ENCODE measurements at regions not wholly inside any gene's neighbourhood (a gene's known extent, or its start where the extent isn't known, plus 50 kb on each side); places are given as distances from the start of the nearest gene placed in this dataset.
A peak's percentile ranks its signal among the peaks of the same experiment; 100 is the strongest.

GRCh38 chr2:59936048-59936447 is 617.4 kb downstream of the BCL11A start:
- no peak overlapping the region for H3K4me3 Mint-ChIP-seq
- no peak overlapping the region for H3K27ac Mint-ChIP-seq
- peaks cover 9% of the 10 kb centered on the region for H3K4me1 Mint-ChIP-seq
- H3K36me3 Mint-ChIP-seq = peaks cover 2% of the 10 kb centered on the region
- no peaks in the 10 kb centered on the region for H3K9me3 Mint-ChIP-seq
- H3K27me3 Mint-ChIP-seq = no peaks in the 10 kb centered on the region

DNA sequence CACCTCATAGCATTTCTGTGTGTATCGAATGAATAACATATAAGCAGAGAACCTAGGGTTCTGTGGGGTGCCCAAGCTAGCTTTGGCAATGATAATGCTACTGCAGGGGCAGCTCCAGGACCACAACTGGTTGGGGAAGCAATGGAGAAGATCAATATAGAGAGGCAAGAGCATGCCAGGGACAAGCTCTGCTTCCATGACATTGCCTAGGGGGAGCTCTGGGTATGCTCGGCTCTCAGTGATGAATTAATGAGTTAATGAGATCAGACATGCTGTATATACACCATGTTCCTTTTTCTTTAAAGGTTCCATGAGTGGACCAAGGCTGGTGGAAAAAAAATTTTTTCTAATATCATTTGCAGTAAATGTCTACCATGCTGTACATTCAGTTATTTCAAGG is 618.4 kb downstream of the BCL11A start:
- Mint-ChIP-seq H3K36me3 (peaks cover 2% of the 10 kb centered on the region), H3K27ac (no peak overlapping the region), H3K4me3 (no peak overlapping the region), H3K27me3 (no peaks in the 10 kb centered on the region), H3K4me1 (peaks cover 9% of the 10 kb centered on the region), H3K9me3 (no peaks in the 10 kb centered on the region)

DNA sequence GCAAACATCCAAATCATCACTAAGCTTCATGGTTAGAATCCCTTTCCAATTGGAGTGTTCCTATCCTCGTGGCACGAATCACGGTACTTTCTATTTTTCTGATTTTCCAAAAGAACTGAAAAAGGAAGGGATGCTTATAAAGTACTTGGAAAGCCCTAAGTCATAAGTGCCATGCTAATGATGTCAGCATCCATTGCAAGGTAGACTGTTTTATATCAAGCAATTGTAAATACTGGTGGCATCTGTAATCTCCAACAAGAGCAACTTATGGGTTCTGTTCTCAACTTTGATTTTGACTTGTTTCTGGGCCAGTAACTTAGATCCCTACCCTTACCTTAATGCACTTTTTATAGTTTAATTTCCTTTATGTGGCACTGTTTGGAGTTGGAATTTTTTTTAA is 619.5 kb downstream of the BCL11A start:
- H3K9me3 Mint-ChIP-seq = no peaks in the 10 kb centered on the region
- peaks cover 9% of the 10 kb centered on the region for H3K4me1 Mint-ChIP-seq
- H3K27me3 Mint-ChIP-seq = no peaks in the 10 kb centered on the region
- H3K4me3 Mint-ChIP-seq = no peak overlapping the region
- peaks cover 2% of the 10 kb centered on the region for H3K36me3 Mint-ChIP-seq
- no peak overlapping the region for H3K27ac Mint-ChIP-seq

GRCh38 chr2:59932341-59932740 is 621.1 kb downstream of the BCL11A start:
- no peaks in the 10 kb centered on the region for H3K9me3 Mint-ChIP-seq
- H3K4me3 Mint-ChIP-seq = no peak overlapping the region
- H3K4me1 Mint-ChIP-seq = peaks cover 9% of the 10 kb centered on the region
- H3K27ac Mint-ChIP-seq = no peak overlapping the region
- no peaks in the 10 kb centered on the region for H3K27me3 Mint-ChIP-seq
- H3K36me3 Mint-ChIP-seq = peaks cover 2% of the 10 kb centered on the region

GRCh38 chr2:59930430-59930829 is 623.0 kb downstream of the BCL11A start:
- peaks cover 2% of the 10 kb centered on the region for H3K36me3 Mint-ChIP-seq
- no peak overlapping the region for H3K4me3 Mint-ChIP-seq
- H3K27me3 Mint-ChIP-seq = no peaks in the 10 kb centered on the region
- H3K4me1 Mint-ChIP-seq = no peaks in the 10 kb centered on the region
- H3K27ac Mint-ChIP-seq = no peak overlapping the region
- H3K9me3 Mint-ChIP-seq = no peaks in the 10 kb centered on the region

DNA sequence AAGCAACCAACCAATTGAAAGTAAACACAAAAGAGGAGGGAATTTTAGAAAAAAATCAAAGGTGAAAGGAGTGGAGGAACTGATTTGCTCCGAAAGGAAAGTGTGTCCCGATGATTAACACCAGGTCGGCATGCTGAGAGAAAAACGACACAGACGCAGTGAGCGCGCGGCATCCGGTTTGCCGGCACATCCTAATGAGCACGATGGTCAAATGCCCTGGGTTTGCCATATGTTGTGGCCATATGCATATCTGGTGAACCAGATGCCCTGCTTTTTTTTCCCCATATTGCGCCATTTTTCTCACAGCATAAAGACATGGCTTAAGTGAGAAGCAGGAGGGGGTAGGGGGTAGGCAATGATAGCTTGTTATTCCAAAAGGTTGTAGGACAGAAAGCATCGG is 626.7 kb downstream of the BCL11A start:
- H3K36me3 Mint-ChIP-seq = peaks cover 2% of the 10 kb centered on the region
- H3K9me3 Mint-ChIP-seq = no peaks in the 10 kb centered on the region
- no peak overlapping the region for H3K4me3 Mint-ChIP-seq
- H3K4me1 Mint-ChIP-seq = no peaks in the 10 kb centered on the region
- no peaks in the 10 kb centered on the region for H3K27me3 Mint-ChIP-seq
- H3K27ac Mint-ChIP-seq = no peak overlapping the region

DNA sequence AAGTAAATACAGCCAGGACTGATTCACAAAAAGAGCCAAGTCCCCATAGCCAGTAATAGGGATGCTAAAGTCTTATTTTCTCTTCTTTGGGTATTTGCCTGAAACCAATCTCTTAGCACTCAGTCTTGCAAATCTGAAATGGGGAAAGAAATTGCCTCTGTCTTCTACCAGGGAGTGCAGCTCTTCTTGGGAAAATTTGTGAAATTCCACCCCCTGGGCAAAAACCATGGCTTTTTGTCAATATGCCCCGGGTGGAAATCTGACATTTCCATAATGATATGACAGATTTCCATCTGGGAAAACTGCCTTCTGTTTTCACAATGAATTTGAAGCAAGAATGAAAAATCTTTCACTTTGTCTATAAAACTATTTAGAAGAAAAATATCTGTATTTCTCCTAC is 628.1 kb downstream of the BCL11A start:
- no peak overlapping the region for H3K4me3 Mint-ChIP-seq
- H3K4me1 Mint-ChIP-seq = peaks cover 8% of the 10 kb centered on the region
- no peaks in the 10 kb centered on the region for H3K36me3 Mint-ChIP-seq
- no peaks in the 10 kb centered on the region for H3K9me3 Mint-ChIP-seq
- H3K27ac Mint-ChIP-seq = no peak overlapping the region
- no peaks in the 10 kb centered on the region for H3K27me3 Mint-ChIP-seq

DNA sequence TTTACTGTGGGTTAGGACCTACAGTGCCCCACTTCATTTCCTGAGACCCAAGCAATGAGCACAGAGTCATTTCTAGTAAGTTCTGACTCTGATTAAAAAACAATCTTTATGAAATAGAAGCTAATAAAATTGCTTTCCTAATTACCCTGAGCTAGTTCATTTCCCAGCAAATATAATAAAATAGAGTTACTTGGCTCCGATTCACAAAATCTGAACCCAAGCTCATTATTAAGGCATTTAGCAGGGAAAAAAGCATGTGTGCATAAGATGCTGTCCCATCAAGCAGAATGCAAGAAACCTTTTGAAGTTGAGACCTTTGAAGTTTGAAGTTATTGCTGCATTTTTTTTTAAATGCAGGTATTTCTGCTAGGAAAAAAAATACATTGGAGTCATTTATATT is 629.1 kb downstream of the BCL11A start:
- Mint-ChIP-seq H3K4me1 (peaks cover 15% of the 10 kb centered on the region), H3K36me3 (no peaks in the 10 kb centered on the region)

DNA sequence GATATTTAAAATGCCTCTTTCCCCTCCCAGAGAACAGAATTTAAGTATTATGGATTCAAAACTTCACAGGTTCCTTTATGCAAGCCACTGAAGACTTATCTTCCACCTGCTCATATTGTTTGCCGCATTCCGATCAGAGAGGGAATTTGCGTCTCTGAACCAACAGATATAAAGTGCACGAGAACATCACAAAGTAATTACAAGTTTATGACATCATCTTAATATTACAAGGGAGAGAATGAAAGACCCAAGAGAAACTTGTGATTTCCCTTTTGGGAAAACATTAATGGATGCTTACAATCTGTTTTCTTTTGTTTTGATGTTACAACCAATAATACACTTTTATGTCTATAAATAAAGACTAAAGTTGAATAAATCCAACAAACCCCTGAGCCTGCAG is 631.0 kb downstream of the BCL11A start:
- Mint-ChIP-seq H3K36me3 (no peaks in the 10 kb centered on the region), H3K27ac (no peak overlapping the region), H3K4me1 (peaks cover 15% of the 10 kb centered on the region), H3K9me3 (no peaks in the 10 kb centered on the region), H3K4me3 (no peak overlapping the region), H3K27me3 (no peaks in the 10 kb centered on the region)

More for the DNA sequence above, 629.1 kb downstream of the BCL11A start:
- H3K4me3 Mint-ChIP-seq = no peak overlapping the region
- no peak overlapping the region for H3K27ac Mint-ChIP-seq
- H3K27me3 Mint-ChIP-seq = no peaks in the 10 kb centered on the region
- H3K9me3 Mint-ChIP-seq = no peaks in the 10 kb centered on the region

DNA sequence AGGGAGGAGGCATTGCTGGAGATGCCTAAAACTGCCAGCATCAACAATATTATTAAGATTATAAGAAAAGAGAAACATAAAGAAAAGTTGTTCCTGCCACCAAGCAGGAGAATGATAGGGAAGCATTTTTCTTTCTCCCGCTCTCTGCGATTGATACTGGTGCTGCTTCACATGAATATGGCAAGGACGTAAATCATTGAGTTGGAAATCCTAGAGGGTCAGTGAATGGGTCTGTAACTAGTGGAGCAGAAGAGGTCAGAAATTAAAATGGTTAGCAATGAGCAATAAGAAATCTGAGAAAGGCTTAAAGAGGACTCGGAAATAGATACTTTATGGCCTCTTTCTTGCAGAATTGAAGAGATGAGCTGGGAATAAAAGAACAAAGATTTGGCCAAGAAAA is 631.7 kb downstream of the BCL11A start:
- H3K27me3 Mint-ChIP-seq = no peaks in the 10 kb centered on the region
- H3K4me1 Mint-ChIP-seq = peaks cover 15% of the 10 kb centered on the region
- H3K4me3 Mint-ChIP-seq = no peak overlapping the region
- no peak overlapping the region for H3K27ac Mint-ChIP-seq
- no peaks in the 10 kb centered on the region for H3K9me3 Mint-ChIP-seq
- no peaks in the 10 kb centered on the region for H3K36me3 Mint-ChIP-seq

DNA sequence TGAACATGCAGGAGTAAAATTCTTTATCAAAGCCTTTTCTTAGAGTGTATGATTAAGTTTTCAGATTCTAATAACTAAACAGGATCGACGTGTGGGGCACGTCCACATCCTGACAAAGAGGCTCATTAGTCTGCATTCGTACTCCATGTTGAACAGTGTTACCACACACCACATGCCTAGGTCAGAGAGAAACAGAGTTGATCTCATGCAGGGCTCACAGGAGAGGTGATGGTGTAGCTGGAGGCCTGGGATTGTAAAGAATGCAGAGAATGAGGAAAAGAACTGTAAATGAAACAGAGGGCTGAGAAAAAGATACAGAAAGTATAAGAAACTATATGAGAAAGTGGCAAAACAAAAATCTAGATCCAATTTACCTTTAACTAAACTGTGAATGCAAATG is 632.5 kb downstream of the BCL11A start:
- Mint-ChIP-seq H3K27ac (no peak overlapping the region), H3K4me3 (no peak overlapping the region), H3K9me3 (no peaks in the 10 kb centered on the region), H3K27me3 (no peaks in the 10 kb centered on the region), H3K36me3 (no peaks in the 10 kb centered on the region), H3K4me1 (peaks cover 15% of the 10 kb centered on the region)

DNA sequence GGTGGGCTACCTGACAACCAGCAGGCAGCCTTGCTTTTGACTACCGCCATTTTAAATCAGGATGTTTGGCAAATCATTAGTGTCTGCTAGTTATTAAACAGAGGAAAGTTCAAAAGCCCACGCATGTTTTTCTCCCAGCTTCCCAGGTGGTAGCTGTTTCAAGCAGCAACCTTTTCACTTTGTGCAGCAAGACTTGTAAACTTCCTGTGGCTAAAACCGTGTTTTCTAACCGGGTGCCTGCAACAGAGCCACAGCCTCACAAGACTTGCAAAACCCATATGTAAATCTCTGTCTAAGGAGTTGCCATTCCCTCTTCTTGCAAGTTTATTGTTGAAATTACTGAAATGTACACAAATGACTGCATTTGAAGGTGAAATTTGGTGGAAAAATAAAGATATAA is 633.1 kb downstream of the BCL11A start:
- Mint-ChIP-seq H3K27ac (no peak overlapping the region), H3K9me3 (no peaks in the 10 kb centered on the region), H3K36me3 (no peaks in the 10 kb centered on the region), H3K4me3 (no peak overlapping the region), H3K4me1 (peaks cover 15% of the 10 kb centered on the region), H3K27me3 (no peaks in the 10 kb centered on the region)

- no peaks in the 10 kb centered on the region for H3K27me3 Mint-ChIP-seq
- H3K27ac Mint-ChIP-seq = no peak overlapping the region
- no peaks in the 10 kb centered on the region for H3K9me3 Mint-ChIP-seq
- H3K4me3 Mint-ChIP-seq = no peak overlapping the region
- H3K36me3 Mint-ChIP-seq = no peaks in the 10 kb centered on the region
- H3K4me1 Mint-ChIP-seq = peaks cover 15% of the 10 kb centered on the region
Observed at GRCh38 chr2:59919579-59919978, 633.9 kb downstream of the BCL11A start.

DNA sequence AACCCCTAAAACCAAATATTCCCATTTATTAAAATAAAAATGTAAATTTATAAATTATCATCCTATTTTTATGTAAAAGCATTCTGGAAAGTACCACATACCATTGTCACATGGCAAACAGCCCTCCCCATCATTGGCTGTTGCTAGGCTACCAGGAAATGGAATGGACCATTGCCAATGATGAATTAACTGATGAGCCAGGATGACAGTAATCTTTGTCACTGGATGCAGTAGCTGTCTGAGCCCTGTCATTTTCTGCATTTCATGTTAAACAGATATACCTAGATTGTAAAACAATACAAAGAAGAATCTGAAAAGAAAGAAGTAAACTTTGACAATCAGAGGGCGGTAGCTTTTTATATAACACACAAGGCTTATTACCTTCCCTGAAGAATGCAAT is 641.4 kb downstream of the BCL11A start:
- Mint-ChIP-seq H3K4me3 (no peak overlapping the region), H3K36me3 (no peaks in the 10 kb centered on the region), H3K27me3 (no peaks in the 10 kb centered on the region), H3K4me1 (peaks cover 21% of the 10 kb centered on the region), H3K9me3 (no peaks in the 10 kb centered on the region), H3K27ac (no peak overlapping the region)

GRCh38 chr2:59910166-59910565 is 643.3 kb downstream of the BCL11A start:
- peaks cover 21% of the 10 kb centered on the region for H3K4me1 Mint-ChIP-seq
- H3K27ac Mint-ChIP-seq = peak overlapping the region; percentile 42
- no peaks in the 10 kb centered on the region for H3K36me3 Mint-ChIP-seq
- H3K27me3 Mint-ChIP-seq = no peaks in the 10 kb centered on the region
- no peaks in the 10 kb centered on the region for H3K9me3 Mint-ChIP-seq
- H3K4me3 Mint-ChIP-seq = no peak overlapping the region

DNA sequence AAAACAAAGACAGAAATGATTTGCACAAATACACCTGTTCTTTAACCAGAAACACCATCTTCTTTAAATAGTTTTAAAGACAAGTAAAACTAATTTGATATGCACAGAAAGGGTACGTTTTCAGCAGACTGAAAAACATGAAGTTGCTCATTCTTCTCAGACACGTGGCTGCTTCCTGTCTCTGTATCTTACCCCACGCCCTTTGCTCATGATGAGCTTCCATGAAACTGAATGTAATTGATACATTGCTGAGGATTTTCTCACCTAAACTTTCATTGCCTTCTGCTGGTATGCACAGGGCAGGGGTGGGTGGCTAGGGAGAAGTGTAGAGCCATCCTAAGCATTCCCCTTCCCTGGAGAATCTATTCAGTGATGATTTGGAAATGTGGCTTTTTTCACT is 644.3 kb downstream of the BCL11A start:
- no peak overlapping the region for H3K27ac Mint-ChIP-seq
- no peaks in the 10 kb centered on the region for H3K9me3 Mint-ChIP-seq
- H3K4me3 Mint-ChIP-seq = no peak overlapping the region
- H3K36me3 Mint-ChIP-seq = no peaks in the 10 kb centered on the region
- H3K4me1 Mint-ChIP-seq = peaks cover 21% of the 10 kb centered on the region
- H3K27me3 Mint-ChIP-seq = peaks cover 2% of the 10 kb centered on the region

DNA sequence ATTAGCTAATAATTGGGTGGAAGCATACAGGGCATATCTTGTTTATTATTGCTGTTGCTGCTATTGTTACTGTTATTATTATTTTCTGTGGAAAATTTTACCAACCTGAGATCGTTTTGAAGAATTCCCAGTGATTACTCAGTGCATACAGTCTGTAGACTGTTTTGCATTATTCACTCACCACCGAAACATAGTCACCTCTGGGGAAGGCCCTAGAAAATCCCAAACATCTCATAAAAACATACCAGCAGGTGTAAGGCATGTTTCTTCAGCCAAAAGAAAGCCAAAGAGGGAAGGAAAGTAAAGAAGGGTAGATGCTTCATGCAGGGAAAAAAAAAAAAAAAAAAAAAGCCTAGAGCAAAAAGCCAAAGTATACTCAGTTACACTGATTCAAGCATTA is 647.7 kb downstream of the BCL11A start:
- Mint-ChIP-seq H3K36me3 (no peaks in the 10 kb centered on the region), H3K27ac (no peak overlapping the region), H3K9me3 (no peaks in the 10 kb centered on the region), H3K4me1 (peaks cover 21% of the 10 kb centered on the region), H3K4me3 (no peak overlapping the region), H3K27me3 (peaks cover 2% of the 10 kb centered on the region)
